DND-41 (cell line): ENCODE measurements at regions not wholly inside any gene's neighbourhood (a gene's known extent, or its start where the extent isn't known, plus 50 kb on each side); places are given as distances from the start of the nearest gene placed in this dataset.

Experiments
- EZH2 ChIP-seq: IDR thresholded peaks from 3 replicates; pipeline ENCODE4 v1.6.1; 2012; ENCODE audit warnings: borderline replicate concordance, low read depth, mild to moderate bottlenecking, moderate library complexity, low read length, inconsistent platforms; ENCODE audit not compliant: severe bottlenecking
- TF ChIP-seq, protein P1 (sequence below): IDR thresholded peaks from 2 replicates; pipeline ENCODE4 v1.5.1; 2012; ENCODE audit warnings: borderline replicate concordance, low read length, moderate library complexity, mild to moderate bottlenecking; ENCODE audit not compliant: poor library complexity, severe bottlenecking; ENCODE audit errors: extremely low read depth

DNA sequence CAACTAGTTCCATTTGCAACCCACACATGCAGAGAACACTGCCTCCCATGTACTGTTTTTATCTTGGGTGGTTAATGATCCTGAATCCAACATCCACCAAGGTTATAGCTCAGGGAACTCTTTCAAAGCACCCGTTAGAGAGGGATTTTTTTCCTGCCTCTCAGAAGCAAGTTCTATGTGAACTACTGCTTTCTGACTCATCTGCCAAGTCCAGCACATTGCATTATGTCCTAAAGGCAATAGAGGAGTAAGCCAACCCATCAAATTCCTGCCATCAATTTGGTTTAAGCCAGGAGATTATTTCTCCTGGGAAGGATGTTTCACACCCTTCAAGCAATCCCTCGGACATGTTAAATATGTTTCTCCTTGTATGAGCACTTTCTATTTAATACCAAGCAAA is 334.5 kb downstream of the GASK1B start:
- TF ChIP-seq, protein P1, sequence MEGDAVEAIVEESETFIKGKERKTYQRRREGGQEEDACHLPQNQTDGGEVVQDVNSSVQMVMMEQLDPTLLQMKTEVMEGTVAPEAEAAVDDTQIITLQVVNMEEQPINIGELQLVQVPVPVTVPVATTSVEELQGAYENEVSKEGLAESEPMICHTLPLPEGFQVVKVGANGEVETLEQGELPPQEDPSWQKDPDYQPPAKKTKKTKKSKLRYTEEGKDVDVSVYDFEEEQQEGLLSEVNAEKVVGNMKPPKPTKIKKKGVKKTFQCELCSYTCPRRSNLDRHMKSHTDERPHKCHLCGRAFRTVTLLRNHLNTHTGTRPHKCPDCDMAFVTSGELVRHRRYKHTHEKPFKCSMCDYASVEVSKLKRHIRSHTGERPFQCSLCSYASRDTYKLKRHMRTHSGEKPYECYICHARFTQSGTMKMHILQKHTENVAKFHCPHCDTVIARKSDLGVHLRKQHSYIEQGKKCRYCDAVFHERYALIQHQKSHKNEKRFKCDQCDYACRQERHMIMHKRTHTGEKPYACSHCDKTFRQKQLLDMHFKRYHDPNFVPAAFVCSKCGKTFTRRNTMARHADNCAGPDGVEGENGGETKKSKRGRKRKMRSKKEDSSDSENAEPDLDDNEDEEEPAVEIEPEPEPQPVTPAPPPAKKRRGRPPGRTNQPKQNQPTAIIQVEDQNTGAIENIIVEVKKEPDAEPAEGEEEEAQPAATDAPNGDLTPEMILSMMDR, result no peak
- no peak for TF ChIP-seq EZH2
